GM21367 (cell line): ENCODE measurements at regions not wholly inside any gene's neighbourhood (a gene's known extent, or its start where the extent isn't known, plus 50 kb on each side); places are given as distances from the start of the nearest gene placed in this dataset.

Source experiments
- ATAC-seq: cut with Tn5 transposase; IDR thresholded peaks from one replicate; pipeline ENCODE4 v1.9.1; 2021; ENCODE audit not compliant: unreplicated experiment

DNA sequence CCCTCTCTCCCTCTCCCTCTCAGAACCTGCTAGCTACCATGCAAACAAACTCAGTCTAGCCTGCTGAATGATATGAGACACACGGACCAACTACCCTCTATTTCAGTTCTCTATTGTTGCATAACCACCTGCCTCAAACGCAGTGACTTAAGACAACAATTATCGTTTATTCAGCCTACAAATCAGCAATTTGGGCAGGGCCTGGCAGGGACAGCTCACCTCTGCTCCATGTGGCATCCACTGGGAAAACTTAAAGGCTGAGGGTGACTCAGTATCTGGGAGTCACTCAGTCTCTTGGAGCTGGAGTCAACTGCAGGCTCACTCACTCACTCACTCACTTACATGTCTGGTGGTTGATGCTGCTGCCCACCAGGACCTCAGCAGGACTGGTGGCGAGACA lies 121.3 kb downstream of the SEC16B start:
- no peak for ATAC-seq

DNA sequence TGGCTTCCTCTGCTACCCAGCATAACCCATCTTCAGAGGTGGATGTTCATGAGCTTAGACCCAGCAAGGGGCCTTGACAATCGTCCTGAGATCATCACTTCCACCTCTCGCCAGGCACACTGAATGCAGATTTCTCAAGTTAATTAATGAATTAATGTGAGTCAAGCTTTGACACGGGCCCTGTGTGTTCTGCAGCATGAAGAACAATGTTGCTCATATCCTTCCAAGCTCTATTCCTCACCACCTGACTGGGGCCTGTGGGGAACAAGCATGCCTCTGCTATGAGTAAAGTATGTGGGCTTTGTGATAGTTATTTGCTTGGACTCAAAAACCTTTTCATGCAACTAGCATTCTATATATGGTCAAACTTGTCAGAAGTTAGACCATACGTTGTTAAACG lies 122.0 kb downstream of the SEC16B start:
- no peak for ATAC-seq

DNA sequence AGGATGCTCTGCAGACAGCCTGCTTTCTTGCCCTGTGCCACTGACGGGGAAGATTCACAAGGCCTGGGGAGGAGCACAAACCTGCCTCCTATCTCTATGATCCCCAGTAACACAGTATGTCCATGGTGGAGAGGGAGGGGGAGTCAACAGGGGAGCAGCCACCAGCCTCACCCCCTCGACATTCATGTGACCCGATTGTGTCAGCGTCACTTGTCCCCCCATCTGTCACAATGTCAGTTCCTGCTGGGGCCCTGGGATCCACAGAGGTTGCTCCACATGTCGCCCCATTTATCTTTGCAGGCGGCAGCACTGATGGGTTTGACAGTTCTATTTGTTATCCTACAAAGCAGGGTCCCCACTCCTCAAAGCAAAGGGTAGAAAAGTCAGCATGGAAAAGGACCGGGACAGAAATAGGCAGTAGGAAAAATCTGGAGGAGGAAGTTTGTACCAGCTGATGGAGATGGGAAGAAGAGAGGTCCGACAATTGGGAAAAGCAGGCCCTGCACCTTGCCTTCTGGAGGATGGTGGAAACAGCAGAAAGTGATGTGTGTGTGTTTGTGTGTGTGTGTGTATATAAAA lies 130.9 kb downstream of the SEC16B start:
- ATAC-seq = no peak

DNA sequence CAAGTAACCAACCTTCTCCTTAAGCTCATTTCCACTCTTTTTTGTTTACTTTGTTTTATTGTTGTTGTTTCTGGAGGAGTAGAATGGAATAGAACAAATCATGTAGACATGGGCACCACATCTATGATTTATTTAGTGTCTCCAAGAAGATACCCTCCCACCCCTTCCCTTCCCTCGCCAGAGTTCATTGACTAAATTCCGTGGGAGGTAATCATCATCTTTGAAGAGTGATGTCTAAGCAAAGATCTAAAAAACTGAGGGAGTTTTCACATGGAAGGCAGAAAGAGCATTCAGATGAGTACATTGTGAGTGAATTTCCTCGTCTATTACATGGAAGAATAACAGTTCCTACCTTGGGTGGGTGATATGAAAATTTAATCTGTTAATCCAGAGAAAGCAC lies 136.2 kb downstream of the SEC16B start:
- ATAC-seq = no peak

DNA sequence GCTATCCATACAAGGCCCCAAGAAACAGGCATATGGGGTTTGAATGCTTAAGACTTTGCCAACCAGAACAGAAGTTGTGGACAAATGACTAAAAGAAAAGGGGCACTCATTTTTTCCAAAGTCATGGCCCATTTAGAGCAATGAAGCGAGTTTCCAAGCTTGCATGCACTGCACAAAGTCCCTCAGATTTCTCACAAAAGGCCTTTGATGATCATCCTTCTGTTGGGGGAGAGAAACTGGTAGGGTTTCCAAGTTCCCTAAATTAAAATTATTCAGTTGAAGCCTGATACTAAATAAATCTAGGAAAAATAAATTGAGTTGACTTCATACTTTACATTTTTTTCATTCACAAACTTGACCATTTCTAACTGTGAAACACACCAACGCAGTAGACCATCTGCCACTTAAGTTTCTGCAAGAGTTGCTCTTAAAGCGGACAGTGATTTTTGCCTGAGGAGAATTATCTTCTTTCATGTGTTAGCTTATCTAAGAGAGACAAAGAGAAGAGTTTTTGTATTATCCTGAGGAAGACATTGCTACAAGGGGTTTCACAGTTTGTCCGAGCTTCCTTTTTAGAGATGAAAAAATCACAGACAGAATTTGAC lies 139.2 kb downstream of the SEC16B start:
- no peak for ATAC-seq

DNA sequence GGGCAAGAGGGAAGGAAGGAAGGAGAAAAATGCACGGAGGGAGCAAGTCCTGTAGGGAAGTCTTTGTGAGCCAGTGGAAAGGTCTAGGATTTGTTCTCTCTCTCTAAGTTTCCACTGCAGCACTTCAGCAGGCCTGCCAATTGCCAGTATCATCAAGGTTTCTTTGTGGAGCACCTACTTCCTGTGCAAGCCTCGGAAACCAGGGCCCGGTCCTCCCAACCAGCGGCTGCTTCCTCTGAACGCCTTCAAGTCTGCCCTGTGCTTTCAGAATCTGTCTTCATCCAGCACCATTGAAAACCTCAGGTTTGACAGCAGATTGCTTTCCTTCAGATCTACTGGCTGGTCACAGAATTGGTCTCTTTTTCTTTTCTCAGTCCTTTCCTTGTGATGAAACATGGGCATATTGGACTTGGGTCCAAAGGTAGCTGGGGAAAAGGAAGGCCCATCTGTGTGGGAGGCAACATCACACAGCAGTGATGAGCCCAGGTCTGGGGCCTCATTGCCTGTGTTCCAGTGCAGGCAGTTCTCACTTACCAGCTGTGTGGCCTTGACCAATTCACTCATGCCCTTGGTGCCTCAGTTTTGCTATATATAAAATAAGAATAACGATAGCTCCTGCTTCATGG lies 144.5 kb downstream of the SEC16B start:
- ATAC-seq = no peak

DNA sequence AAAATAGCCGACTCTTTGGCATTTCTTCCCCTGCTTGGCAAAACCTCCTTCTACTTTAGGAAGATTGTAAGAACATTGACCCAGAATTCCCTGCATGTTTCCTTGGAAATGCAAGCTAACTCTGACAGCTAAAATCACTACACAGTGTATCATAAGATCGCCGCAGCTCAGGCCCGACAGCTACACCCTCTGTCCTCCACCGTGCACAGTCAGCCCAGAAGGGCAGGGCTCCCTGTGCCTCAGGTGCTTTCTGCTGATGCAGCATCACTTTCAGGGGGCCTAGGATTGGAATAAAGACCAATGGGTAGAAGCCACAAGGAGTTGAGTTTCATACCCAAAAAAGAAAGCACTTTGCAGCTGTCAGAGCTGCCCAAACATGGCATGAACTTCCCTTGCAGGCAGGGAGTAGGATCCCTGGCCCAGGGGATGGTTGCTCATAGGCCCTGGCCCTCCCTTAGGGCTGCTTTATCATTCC lies 145.3 kb downstream of the SEC16B start:
- ATAC-seq = no peak

DNA sequence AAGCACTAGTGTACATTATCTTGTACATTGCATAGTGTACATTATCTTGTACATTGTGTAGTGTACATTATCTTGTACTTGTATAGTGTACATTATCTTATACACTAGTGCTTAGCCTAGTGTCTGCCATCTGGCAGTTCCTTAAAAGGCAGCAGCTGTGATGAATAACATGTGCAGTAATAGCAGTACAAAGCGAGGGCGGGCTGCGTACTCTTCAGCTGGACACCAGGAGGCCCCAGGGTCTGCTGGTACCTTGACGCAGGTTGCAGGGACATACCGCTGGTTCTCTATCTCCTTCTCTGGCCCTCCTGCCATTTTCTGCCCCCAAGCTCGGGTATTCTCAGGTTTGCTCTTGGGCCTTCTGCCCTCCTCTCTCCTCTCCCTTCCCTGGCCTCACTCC lies 149.6 kb downstream of the SEC16B start:
- ATAC-seq = no peak

DNA sequence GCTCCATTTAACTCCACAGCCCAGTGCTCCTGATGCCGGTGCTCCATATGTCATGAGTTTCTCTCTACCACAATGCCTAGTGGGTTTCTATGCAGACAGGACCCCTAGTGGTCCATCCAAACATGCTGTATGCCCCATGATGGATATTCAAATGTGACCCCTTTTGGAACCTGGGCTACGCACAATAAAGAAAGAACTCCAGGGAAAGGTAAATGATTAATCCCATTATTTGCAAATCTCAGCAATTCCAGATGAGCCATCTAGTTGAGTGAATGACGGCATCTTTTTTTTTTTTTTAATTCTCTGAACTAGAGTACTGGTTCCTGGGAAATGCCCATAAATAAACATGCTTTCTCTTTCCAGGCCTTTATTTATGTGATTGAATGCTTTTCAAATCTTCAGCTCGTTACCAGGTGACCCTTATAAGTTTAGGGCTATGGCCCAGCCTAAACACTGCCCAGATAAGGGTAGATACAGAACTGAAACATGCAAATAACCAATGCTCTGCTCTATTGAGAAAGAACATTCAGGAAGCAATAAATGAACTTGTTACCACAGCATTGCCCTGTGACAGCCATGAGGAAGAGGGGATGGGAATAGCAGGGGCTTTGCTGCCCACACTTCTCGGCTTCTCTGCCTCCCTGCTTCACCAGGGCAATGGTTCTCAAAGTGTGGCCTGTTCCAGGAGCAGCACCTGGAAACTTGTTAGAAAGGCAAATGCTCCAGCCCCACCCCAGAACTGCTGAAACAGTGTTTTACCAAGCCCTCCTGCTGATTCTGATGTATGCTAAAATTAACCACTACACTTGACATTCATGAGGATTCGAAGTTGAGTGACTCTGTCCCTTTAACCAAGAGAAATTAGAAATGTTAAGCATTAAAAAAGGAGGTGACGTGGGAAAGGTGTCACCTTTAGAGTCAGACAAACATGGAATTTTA lies 151.7 kb downstream of the SEC16B start:
- peak; percentile 96 for ATAC-seq

DNA sequence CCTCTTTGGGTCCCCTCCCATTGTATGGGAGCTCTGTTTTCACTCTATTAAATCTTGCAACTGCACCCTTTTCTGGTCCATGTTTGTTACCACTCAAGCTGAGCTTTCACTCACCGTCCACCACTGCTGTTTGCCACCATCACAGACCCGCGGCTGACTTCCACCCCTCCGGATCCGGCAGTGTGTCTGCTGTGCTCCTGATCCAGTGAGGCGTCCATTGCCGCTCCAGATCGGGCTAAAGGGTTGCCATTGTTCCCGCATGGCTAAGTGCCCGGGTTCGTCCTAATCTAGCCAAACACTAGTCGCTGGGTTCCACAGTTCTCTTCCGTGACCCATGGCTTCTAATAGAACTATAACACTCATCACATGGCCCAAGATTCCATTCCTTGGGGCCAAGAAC lies 157.2 kb downstream of the SEC16B start:
- ATAC-seq = no peak

DNA sequence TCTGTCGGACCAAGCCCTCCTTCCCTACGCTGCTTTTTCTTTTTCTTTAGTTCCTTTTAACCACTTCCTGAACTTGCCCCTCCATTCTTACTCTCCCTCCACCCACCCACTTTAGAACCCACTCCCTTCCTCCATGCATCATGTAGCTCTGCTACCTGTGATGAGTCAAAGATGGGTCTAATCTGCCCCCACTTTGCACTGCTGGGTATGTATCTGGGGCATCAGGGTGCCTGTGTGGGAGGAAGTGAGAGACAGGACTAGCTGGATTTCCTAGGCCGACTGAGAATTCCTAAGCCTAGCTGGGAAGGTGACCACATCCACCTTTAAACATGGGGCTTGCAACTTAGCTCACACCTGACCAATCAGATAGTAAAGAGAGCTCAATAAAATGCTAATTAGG lies 157.7 kb downstream of the SEC16B start:
- ATAC-seq = no peak

DNA sequence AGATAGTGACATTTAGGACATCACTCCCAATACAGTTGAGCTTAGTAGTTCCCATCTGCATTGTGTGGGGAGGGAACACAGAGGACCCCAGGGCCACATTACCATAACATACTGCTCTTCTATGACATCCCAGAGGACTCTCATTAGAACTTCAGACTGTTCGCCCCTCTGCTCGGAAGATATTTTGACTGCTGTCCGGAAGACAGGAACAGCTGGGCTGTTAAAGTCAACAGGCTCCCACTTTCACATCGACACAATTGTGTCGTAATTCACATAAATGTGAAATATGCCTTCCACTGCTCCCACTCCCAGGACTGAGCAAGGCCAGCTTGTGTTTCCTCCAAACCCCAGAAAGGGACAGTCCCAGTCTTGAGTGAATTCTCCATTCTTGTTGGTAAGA lies 158.4 kb downstream of the SEC16B start:
- ATAC-seq = no peak

DNA sequence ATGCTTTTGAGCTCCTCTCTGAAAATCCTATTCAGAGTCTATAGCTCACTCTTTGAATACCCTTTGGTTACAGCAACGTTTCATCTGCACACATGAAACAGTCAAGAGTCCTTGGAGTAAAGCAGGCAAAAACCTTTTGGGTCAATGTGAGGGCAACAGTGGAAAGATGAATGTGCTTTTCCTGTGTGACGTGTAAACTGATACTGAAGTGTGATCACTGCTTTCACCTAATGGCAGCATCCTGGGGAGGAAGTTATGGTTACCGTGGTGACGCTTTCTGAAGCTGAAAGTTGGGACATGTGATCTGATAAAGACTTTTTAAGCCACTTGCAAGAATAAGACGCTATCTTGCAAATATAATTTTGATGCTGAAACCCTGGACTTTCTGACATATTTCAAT lies 160.0 kb downstream of the SEC16B start:
- ATAC-seq = peak; percentile 74

DNA sequence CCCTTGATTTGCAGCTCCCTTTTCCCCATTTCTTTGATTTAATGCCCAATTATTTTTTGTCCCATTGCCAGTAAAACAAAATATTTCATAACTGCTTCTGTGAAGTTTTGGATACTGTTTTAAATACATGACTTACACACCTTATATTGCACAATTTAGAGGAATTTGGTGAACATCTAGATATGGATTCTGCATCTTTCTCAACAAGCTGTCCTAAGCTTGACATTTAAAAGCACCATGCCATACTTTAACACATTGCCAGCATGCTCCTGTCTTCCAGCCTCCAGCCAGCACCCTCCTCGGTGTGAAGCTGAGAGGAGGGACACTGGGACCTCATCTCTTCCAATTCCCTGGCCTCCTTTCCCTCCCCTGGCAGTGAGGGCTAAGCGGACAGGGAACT lies 167.6 kb downstream of the SEC16B start:
- no peak for ATAC-seq

DNA sequence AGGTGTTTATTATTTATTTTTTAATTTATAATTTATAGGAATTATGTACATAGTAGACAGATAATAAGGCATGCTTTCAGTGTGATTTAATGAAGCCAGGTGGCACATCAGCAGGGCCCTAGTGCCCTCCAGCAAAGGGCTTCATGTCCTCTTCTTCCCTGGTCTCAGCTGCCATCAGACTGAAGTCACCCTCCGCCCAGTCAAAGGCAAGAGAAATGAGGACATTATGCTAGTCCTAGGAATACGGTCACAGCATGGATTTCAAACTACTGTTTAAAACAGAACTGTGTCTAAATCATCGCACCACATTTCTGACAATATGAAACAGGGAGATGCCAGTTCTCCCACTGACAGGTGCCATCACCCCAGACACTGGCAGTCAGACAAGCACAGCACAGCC lies 168.1 kb downstream of the SEC16B start:
- no peak for ATAC-seq

DNA sequence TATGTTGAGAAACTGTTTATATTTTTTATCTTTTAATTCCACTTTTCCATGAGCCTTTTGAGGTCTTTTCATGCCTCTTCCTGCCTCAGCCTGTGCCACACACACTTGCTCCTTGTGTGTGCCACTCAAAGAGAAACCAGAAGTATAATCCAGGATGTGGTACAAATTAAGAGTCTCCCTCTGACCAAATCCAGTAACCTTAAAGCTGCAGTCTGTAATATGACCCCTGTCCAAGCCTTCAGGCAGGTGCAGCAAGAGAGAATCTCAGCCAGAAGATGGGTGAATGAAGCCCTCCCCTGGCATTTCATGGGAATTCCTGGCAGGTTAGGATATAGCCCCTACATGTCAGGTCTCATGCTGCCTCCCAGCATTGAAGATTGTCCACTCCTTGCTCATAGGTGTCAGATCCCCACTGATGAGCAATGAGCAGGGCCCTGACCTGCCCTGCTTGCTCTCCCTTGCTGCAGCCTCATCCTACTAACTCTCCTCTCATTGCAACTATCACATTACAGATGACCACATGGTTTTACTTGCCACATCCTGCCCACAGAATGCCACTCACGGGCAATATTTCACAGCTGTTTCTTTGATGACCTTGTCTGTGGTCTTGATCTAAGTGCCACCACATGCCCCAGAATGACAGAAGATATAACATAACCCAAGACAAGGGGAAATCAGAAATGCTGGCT lies 169.3 kb downstream of the SEC16B start:
- ATAC-seq = peak; percentile 64

DNA sequence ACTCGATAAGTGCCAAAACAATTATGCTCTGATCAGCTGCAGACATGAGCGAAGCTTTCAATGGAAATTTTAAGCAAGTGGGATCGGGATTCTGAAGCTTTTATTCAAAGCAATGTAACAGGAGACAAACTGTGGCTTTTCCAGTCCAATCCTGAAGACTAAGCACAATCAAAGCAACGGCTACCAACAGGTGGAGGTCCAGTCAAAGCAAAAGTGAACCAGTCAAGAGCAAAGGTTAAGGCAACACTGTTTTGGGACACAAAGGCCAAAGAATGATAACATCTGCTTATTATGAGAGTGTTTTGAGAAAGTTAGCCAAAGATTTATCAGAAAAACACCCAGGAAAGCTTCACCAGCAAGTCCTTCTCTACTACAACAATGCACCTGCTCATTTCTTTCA lies 170.1 kb downstream of the SEC16B start:
- ATAC-seq = no peak

DNA sequence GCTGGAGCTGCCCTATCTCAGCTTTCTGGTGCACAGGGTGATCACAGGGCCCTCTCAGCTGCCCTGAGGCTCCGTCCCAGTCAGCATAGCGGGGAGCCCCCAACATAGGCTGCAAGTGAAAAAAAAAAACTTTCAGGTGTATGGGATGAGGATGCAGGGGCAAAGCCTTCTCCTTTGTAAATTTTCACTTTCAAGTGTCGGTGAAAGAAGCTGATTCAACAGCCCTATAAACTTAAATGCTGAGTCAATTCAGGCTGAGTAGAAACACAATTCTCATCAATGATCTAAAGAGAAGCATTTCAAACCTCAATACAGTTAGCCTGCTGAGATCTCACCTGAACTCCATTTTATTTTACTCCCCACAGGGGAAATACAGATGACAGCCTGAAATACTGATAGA lies 171.2 kb downstream of the SEC16B start:
- no peak for ATAC-seq

DNA sequence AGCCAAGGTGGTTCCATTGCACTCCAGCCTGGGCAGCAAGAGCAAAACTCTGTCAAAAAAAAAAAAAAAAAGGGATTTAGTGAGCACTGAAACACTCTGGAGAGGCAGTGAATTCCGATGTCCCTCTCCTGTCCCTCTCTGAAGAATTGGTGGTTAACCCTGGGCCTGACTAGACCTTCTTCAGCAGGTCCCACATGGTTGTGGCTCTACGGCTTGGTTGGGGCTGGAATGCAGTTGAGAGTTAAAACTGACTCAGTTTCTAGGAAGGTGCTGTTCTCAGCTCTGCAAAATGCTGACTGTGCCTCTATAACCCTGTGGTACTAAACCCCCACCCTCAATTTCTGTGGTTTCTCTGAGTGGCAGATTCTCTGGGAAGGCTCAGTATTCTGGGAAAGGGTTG lies 173.3 kb downstream of the SEC16B start:
- ATAC-seq = no peak

DNA sequence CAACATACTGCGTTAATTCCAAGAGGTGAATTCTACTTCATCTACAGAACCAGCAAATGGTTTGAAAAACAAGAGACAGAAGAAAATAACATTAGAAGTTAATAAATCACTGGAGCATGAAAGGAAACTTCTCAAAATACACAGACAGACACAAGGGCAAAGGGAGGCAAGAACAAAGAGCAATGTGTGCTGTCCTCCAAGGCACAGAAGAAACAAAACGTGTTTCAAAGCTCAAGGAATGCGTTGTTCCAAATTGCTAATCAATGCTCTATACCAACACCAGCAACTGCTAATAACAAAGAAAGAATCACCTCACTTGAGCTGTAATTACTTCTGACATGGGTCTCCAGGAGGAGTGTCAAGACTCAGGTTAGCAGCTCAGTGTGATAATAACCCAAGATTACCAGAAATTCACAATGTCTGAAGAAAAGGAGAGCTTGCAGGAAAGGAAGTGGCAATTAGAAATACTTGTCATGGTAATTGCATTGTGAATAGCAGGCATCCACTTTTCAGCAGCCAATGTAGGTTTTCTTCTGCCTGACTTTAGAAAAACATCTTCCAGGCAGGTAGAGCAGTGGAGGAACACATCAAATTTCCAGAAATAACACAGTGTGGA lies 175.4 kb downstream of the SEC16B start:
- no peak for ATAC-seq

DNA sequence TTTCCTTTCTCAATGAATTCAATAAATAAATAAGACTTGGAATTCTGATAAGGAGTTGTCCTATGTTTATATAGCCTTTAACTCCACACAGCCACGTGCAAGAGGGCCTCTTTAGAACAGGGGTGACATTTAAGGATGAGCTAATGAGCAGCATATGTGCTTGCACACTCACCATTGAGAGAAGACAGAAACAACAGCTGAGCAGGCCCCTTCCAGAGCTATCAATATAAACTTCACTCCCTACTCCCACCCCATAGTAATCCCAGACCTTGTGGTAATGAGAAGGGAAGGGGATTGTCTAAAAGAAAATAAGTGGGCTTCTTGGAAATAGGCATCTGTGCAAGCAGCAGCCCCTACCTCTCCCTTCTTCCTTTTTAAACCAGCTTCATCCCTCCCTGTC lies 176.0 kb downstream of the SEC16B start:
- ATAC-seq = no peak
